PC-9 (cell line): ENCODE measurements at regions not wholly inside any gene's neighbourhood (a gene's known extent, or its start where the extent isn't known, plus 50 kb on each side); places are given as distances from the start of the nearest gene placed in this dataset.

Experiments
- BruUV-seq: library from RNA; stranded (reverse); fragments of 400-500 nt; replicated peaks from 2 replicates; lab custom pipeline; 2021; lab: Mats Ljungman, UMichigan
- CTCF ChIA-PET: fragments of 300-600 bp; sonication (Branson Sonifier 250); formaldehyde crosslinking; loops from one replicate; lab custom pipeline; 2022; ENCODE audit warnings: antibody characterized with exemption; lab: Charles Lee
- POLR2A ChIA-PET: fragments of 300-600 bp; sonication (Branson Sonifier 250); formaldehyde crosslinking; loops from one replicate; lab custom pipeline; 2022; ENCODE audit warnings: antibody characterized with exemption; ENCODE audit not compliant: unreplicated experiment; lab: Charles Lee
- DNase-seq, 2 experiments: peaks; one replicate each; pipeline versions ENCODE4 v3.0.0 to v3.0.0-alpha.2; 2015 to 2022; ENCODE audit warnings: mixed read lengths in 1 of 2
- H2AFZ ChIP-seq: fragments of 200-600 bp; sonication (generic); 2 replicates; pipeline ENCODE4 v1.8.1; 2017; ENCODE audit warnings: antibody characterized with exemption
- H3F3A ChIP-seq: fragments of 200-600 bp; sonication (generic); 2 replicates; pipeline ENCODE4 v1.8.1; 2017; ENCODE audit warnings: antibody characterized with exemption, mild to moderate bottlenecking, low read depth; ENCODE audit not compliant: insufficient read depth
- H3K27ac ChIP-seq: fragments of 200-600 bp; sonication (generic); 2 replicates; pipeline ENCODE4 v1.6.1; 2016; ENCODE audit warnings: mixed run types
- H3K27me3 ChIP-seq: fragments of 200-600 bp; sonication (generic); 2 replicates; pipeline ENCODE4 v1.6.1; 2016; ENCODE audit warnings: low read depth, mixed run types; ENCODE audit not compliant: insufficient read depth
- H3K36me3 ChIP-seq: fragments of 200-600 bp; sonication (generic); 2 replicates; pipeline ENCODE4 v1.6.1; 2016; ENCODE audit warnings: low read depth, mixed run types
- H3K4me1 ChIP-seq: fragments of 200-600 bp; sonication (generic); replicated peaks from 2 replicates; pipeline ENCODE4 v1.6.1; 2016; ENCODE audit warnings: mixed run types; ENCODE audit not compliant: insufficient read depth
- H3K4me2 ChIP-seq: fragments of 200-600 bp; sonication (generic); 2 replicates; pipeline ENCODE4 v1.6.1; 2017; ENCODE audit warnings: mixed run types
- H3K4me3 ChIP-seq: fragments of 200-600 bp; sonication (generic); 2 replicates; pipeline ENCODE4 v1.6.1; 2016; ENCODE audit warnings: mixed run types
- H3K79me2 ChIP-seq: fragments of 200-600 bp; sonication (generic); 2 replicates; pipeline ENCODE4 v1.6.1; 2017; ENCODE audit warnings: low read depth, mixed run types
- H3K9me2 ChIP-seq: fragments of 200-600 bp; sonication (generic); 2 replicates; pipeline ENCODE4 v1.8.1; 2017; ENCODE audit warnings: mild to moderate bottlenecking; ENCODE audit not compliant: insufficient read depth
- H3K9me3 ChIP-seq: fragments of 200-600 bp; sonication (generic); 2 replicates; pipeline ENCODE4 v1.8.1; 2016; ENCODE audit warnings: low read depth; ENCODE audit not compliant: insufficient read depth
- H4K20me1 ChIP-seq: fragments of 200-600 bp; sonication (generic); 2 replicates; pipeline ENCODE4 v1.8.1; 2017; ENCODE audit not compliant: insufficient read depth
- EZH2 ChIP-seq: fragments of 200-600 bp; sonication (generic); IDR thresholded peaks from 2 replicates; pipeline ENCODE4 v1.8.0; 2017; ENCODE audit warnings: antibody characterized with exemption, low read depth
- intact Hi-C: fragments of 100-400 bp; cut with micrococcal nuclease; formaldehyde crosslinking; loops from one replicate; pipeline ENCODE4 v1.10.0; 2022; ENCODE audit not compliant: unreplicated experiment
- TF ChIP-seq, protein P1 (sequence below): fragments of 200-600 bp; sonication (generic); conservative IDR thresholded peaks from 2 replicates; pipeline ENCODE4 v1.6.1; 2017; ENCODE audit warnings: mixed run types, antibody characterized with exemption, mild to moderate bottlenecking, moderate library complexity

DNA sequence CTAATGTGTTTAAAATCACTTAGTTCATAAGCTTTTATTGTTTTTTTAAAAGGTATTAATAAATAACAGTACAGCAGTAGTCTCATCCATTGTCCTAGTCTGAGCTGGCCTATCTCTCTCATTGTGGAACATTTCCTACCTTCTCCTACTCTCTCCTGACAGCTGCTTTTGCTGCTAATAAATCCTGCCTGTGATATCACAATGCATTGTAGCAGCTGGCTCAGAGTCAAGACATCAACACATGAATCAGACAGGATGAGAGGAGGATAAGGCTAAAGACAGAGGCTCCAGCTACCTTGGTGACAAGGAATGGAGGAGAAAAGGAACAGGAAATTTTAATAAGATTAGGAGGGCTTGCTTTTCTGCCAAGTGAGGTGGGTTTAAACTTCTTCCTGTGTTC, 626.1 kb downstream of the HS3ST4 start:
- Histone ChIP-seq H4K20me1 (no peaks in the 10 kb centered on the region), H3K4me1 (no peaks in the 10 kb centered on the region), H3K27me3 (peaks cover 3% of the 10 kb centered on the region; the same call in 1 of the 2 replicates), H2AFZ (no peak overlapping the region), H3K4me2 (no peak overlapping the region), H3K9me2 (no peaks in the 10 kb centered on the region), H3F3A (no peaks in the 10 kb centered on the region), H3K79me2 (no peaks in the 10 kb centered on the region), H3K27ac (no peak overlapping the region), H3K36me3 (no peaks in the 10 kb centered on the region), H3K4me3 (no peak overlapping the region), H3K9me3 (no peaks in the 10 kb centered on the region)
- intact Hi-C loops: no loop called here
- ChIA-PET CTCF (no interaction called here), POLR2A (no interaction called here)
- DNase-seq: no peak
- no TSS peak for BruUV-seq
- no peak for TF ChIP-seq EZH2
- TF ChIP-seq, protein P1, sequence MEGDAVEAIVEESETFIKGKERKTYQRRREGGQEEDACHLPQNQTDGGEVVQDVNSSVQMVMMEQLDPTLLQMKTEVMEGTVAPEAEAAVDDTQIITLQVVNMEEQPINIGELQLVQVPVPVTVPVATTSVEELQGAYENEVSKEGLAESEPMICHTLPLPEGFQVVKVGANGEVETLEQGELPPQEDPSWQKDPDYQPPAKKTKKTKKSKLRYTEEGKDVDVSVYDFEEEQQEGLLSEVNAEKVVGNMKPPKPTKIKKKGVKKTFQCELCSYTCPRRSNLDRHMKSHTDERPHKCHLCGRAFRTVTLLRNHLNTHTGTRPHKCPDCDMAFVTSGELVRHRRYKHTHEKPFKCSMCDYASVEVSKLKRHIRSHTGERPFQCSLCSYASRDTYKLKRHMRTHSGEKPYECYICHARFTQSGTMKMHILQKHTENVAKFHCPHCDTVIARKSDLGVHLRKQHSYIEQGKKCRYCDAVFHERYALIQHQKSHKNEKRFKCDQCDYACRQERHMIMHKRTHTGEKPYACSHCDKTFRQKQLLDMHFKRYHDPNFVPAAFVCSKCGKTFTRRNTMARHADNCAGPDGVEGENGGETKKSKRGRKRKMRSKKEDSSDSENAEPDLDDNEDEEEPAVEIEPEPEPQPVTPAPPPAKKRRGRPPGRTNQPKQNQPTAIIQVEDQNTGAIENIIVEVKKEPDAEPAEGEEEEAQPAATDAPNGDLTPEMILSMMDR: no peak

DNA sequence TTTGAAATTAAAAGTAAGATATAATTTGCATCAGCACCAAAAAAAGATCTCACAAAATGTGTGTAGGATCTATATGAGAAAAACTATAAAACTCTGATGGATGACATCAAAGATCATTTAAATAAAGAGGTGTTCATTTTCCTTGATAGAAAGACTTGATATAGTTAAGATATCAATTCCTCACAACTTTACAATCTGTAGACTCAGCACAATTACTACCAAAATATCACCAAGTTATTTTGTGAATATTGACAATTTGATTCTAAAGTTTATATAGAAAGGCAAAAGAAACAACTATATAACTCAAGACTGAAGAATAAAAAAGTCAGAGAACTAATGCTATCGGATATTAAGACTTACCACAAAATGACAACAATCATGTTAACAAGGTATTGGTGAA, 638.9 kb downstream of the HS3ST4 start:
- POLR2A ChIA-PET: no interaction called here
- intact Hi-C loops: no loop called here

DNA sequence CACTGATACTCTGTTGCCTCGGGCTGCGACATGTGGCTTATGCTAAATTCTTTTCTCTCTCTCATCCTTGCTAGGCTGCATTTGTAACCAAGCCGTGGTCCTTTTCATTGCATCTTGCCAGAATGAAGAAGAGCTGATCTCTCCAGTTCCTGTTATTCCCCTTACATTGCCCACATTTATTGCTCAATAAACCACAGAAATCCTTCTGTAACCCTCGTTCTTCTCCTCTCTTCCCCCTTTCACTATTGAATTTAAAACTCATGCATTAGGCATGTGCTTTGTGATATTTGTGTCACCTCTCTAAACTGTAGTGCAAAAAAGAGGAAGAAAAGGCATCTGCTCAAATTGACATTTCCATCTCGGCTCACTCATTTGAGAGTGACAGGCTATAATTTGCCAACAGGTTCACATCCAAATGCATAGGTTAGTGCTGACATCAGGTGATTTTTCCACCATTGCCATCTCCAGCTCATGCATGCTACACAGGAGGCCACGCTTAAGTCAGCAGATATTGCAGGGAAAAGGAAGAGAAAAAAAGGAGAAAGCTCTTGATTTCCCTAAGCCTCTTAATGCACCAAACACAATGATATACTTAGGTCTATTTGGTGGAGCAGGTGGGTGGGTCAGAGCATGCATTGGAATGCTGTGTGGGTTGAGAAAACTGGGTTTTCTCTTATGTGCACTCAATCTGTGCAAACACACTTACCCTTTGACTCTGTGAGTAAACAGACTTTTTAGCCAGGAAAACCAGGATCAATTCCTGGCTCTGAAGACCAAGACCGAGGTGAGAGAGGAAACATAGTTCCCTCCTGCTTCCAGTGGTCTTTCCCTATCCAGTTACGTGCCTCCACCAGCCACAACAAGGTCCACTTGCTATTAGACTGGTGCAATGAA, 642.7 kb downstream of the HS3ST4 start:
- intact Hi-C loops: no loop called here
- no TSS peak for BruUV-seq
- Histone ChIP-seq H3K27me3 (no peaks in the 10 kb centered on the region), H3F3A (no peaks in the 10 kb centered on the region), H3K9me2 (no peaks in the 10 kb centered on the region), H3K4me3 (no peak overlapping the region), H2AFZ (no peak overlapping the region), H3K27ac (no peak overlapping the region), H3K9me3 (no peaks in the 10 kb centered on the region), H3K4me1 (no peaks in the 10 kb centered on the region), H3K36me3 (no peaks in the 10 kb centered on the region), H3K79me2 (no peaks in the 10 kb centered on the region), H4K20me1 (no peaks in the 10 kb centered on the region), H3K4me2 (no peak overlapping the region)
- no peak for DNase-seq
- TF ChIP-seq, protein P1: no peak
- no peak for TF ChIP-seq EZH2
- ChIA-PET POLR2A (no interaction called here), CTCF (no interaction called here)

More for the DNA sequence above, 638.9 kb downstream of the HS3ST4 start:
- DNase-seq: no peak
- Histone ChIP-seq H4K20me1 (no peaks in the 10 kb centered on the region), H3K4me3 (no peak overlapping the region), H3K4me2 (no peak overlapping the region), H3K27ac (no peak overlapping the region), H3K4me1 (no peaks in the 10 kb centered on the region), H3K36me3 (no peaks in the 10 kb centered on the region), H2AFZ (no peak overlapping the region), H3F3A (no peaks in the 10 kb centered on the region), H3K9me3 (no peaks in the 10 kb centered on the region), H3K9me2 (no peaks in the 10 kb centered on the region), H3K27me3 (no peaks in the 10 kb centered on the region), H3K79me2 (no peaks in the 10 kb centered on the region)
- BruUV-seq: no TSS peak
- TF ChIP-seq, protein P1: no peak
- TF ChIP-seq EZH2: no peak
- CTCF ChIA-PET: no interaction called here
